Fibroblast of the conjunctiva (primary cell): ENCODE measurements at regions not wholly inside any gene's neighbourhood (a gene's known extent, or its start where the extent isn't known, plus 50 kb on each side); places are given as distances from the start of the nearest gene placed in this dataset.

Source experiments
- DNase-seq: peaks from one replicate; pipeline ENCODE4 v3.0.0-alpha.2; 2010; ENCODE audit warnings: low read depth

- DNase-seq, result no peak
These were observed 80.0 kb upstream of the FAM180A start for GRCh38 chr7:135828604-135829003.

GRCh38 chr7:135827391-135827790, 78.8 kb upstream of the FAM180A start:
- DNase-seq, result no peak

- no peak for DNase-seq
These were observed 76.8 kb upstream of the FAM180A start for GRCh38 chr7:135825406-135825805.

DNA sequence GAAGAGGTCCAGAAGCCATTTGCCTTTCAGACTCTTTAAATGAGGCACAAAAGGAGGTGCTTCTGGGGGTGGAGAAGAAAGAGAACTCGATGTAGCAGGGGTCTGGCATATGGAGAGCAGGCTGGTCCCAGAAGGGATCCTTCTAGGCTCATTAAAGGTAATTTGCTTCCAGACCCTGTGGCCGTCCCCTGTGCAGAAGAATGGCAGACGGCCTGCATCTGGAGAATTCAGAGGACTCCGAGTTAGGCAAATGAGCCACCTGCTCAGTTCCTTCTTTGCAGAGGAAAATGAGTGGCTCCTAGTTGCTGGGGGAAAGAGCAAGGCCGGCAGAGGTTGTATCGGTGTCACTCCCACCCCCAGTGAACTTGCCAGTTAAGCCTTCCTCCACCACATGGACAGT, 73.8 kb upstream of the FAM180A start:
- DNase-seq, result no peak

- no peak for DNase-seq
These were observed 69.0 kb upstream of the FAM180A start for GRCh38 chr7:135817583-135817982.

- no peak for DNase-seq
These were observed 66.4 kb upstream of the FAM180A start for GRCh38 chr7:135815033-135815432.

DNA sequence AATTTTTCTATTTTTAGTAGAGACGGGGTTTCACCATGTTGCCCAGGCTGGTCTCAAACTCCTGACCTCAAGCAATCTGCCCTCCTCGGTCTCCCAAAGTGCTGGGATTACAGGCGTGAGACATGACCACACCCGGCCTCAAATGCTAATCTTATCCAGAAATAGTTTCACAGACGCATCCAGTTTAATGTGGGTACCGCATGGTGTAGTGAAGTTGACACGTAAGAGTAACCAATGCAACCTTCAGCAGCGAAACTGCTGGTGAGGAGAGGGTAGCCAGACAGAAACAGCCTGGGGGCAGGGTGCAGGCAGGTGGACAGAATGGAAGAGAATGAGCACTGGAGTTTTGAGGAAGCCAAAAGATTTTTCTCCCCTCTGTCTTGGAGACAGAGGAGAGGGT, 63.5 kb upstream of the FAM180A start:
- no peak for DNase-seq

DNA sequence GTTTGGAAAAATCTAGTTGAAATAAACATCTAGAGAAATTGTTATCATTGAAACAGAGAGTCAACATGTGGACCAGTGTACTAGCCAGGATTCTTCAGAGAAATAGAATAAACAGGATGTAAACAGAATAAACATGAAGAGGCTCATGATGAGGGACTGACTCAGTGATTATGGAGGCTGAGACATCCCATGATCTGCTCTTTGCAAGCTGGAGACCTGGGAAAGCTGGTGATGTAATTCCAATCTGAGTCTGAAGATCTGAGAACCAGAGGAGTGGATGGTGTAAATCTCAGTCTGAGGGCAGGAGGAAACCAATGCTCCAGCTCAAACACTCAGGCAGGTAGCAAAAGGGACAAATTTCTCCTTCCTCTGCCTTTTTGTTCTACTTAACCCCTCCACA, 62.9 kb upstream of the FAM180A start:
- no peak for DNase-seq

GRCh38 chr7:135808206-135808605, 59.6 kb upstream of the FAM180A start:
- DNase-seq, result no peak

GRCh38 chr7:135803143-135803542, 54.5 kb upstream of the FAM180A start:
- no peak for DNase-seq

- DNase-seq, result no peak
These were observed 54.1 kb upstream of the FAM180A start for GRCh38 chr7:135802697-135803096.

- DNase-seq, result no peak
These were observed 53.3 kb upstream of the FAM180A start for GRCh38 chr7:135801877-135802276.

- peak; percentile 63 for DNase-seq
These were observed 52.6 kb upstream of the FAM180A start for GRCh38 chr7:135801045-135801693.

DNA sequence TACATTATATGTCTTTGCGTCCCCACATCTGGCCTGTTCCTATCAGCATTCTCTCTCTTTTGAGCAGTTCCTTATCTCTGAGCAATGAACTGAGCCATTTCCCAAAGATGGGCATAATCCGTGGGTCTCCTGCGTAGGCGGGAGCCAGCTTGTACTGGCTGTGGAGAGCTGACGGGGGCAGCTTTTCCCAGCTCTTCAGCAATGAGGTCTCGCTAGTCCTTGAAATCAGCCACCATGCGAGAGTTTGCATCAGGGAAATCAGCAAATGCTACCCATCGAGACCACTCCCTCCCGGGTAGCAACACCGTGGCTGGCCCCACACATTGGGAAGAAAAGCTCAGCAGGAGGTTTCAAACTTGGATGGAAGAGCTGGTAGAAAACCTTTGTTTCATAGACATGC, 51.9 kb upstream of the FAM180A start:
- DNase-seq, result no peak

DNA sequence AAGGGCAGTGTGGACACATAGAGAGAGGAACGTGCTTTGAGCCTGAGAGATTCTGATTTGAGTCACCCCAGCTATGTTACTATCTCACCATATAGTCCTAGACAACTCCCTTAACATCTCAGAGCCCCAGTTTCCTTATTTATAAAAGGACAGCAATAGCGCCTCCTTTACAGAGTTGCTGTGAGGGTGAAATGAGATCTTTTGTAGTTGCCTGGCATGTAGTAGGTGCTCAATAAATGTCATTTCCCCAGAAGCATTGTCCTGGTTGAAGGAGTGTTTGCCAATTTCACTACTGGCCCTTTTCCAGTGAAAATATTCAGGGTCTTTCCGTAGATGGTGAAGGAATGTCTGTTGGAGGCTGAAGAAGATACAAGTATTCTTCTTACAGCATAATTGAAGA, 51.3 kb upstream of the FAM180A start:
- no peak for DNase-seq
